Mammary epithelial cell (primary cell): ENCODE measurements at regions not wholly inside any gene's neighbourhood (a gene's known extent, or its start where the extent isn't known, plus 50 kb on each side); places are given as distances from the start of the nearest gene placed in this dataset.

Experiments
- CTCF ChIP-seq, 2 donors: IDR thresholded peaks in 1 of 2; conservative IDR thresholded peaks in 1 of 2; 2 replicates each; pipeline ENCODE4 v1.5.1; 2011 to 2012; ENCODE audit warnings: inconsistent platforms in 2 of 2, low read length in 2 of 2, mild to moderate bottlenecking in 2 of 2, control low read depth in 1 of 2, low read depth in 1 of 2; ENCODE audit not compliant: insufficient read depth in 1 of 2; ENCODE audit errors: extremely low read depth in 1 of 2
- EZH2 ChIP-seq: IDR thresholded peaks from 2 replicates; pipeline ENCODE4 v1.6.1; 2012; ENCODE audit warnings: low read length, inconsistent platforms, borderline replicate concordance

GRCh38 chr2:239566162-239566994, 165.6 kb upstream of the HDAC4 start:
- no peak for TF ChIP-seq CTCF (conservative IDR thresholded peaks at IDR 0.05 in 1 of 2, IDR thresholded peaks at IDR 0.05 in 1 of 2; ENCODE audit: extremely low read depth in 1 of 2, insufficient read depth in 1 of 2, low read depth in 1 of 2, low read length in 2 of 2)
- no peak for TF ChIP-seq EZH2
